ENCODE measurements at regions not wholly inside any gene's neighbourhood (a gene's known extent, or its start where the extent isn't known, plus 50 kb on each side); places are given as distances from the start of the nearest gene placed in this dataset.
"Not testable (repeated sequence)": the region's sequence is repeated elsewhere in the genome, so short reads cannot be mapped to it uniquely, and the experiment has no call there.

DNA sequence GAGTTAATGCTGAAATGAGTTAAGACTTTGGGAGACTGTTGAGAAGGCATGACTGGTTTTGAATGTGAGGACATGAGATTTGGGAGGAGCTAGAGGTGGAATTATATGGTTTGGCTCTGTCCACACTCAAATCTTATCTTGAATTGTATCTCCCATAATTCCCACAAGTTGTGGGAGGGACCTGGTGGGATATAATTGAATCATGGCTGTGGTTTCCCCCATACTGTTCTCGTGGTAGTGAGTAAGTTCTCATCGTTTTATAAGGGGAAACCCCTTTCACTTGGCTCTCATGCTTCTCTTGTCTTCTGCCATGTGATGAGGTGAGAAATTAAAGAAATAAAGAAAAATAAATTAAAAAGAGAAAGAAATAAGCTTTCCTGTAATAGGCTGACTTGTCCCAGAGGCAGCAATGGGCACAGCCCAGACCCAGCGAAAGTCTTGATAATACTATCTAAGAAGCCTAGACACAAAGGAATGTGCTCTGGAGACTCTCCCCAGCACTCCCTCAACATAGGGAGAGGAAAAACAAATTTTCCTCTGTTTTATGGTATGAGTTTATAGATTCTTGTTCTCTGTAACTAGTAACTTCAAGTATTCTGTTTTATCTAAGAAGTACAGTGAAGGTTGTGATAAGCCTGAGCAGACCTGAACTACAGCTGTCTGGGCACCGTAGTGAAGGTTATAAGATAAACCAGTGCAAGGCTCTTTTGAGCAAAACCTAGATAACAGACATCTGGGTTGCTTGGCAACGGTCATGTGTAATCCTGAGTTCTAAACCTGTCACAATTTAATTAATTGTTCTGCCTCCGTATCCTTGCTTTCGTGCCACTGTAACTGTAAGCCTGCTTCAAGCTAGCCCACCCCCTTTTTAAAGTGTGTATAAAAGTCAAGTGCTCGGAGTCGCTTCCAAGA lies 88.9 kb upstream of the ECI2 start:
- DNase-seq, result no peak

DNA sequence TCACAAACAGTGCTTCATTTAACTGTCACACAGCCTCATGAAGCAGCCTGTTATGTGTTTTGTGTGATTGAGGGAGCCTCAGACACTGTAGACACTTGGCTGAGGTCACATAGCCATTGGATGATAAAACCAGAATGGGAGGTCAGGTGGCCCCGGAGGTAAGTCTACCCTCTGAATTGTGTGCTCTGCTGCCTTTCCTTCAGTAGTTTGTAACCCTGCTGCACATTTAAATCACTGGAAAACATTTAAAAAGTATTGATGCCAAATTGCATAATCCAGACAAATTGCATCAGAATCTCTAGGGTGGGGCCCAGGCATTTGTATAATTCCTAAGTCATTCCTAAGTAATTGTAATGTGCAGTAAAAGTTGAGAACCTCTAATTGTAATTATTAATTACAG lies 85.2 kb upstream of the ECI2 start:
- DNase-seq, result no peak

DNA sequence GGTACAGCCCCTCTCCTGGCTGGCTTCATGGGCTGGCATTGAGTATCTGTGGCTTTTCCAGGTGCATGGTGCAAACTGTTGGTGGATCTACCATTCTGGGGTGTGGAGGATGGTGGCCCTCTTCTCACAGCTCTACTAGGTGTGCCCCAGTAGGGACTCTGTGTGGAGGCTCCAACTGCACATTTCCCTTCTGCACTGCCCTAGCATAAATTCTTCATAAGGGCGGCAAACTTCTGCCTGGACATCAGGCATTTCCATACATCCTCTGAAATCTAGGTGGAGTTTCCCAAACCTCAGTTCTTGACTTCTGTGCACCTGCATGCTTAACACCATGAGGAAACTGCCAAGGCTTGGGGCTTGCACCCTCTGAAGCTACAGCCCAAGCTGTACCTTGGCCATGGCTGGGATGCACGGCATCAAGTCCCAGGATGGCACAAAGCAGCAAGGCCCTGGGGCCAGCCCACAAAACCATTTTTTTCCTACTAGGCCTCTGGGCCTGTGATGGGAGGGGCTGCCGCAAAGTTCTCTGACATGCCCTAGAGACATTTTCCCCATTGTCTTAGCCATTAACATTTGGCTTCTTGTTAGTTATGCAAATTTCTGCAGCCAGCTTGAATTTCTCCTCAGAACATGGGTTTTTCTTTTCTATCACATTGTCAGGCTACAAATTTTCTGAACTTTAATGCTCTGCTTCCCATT lies 83.4 kb upstream of the ECI2 start:
- not testable (repeated sequence) for DNase-seq

DNA sequence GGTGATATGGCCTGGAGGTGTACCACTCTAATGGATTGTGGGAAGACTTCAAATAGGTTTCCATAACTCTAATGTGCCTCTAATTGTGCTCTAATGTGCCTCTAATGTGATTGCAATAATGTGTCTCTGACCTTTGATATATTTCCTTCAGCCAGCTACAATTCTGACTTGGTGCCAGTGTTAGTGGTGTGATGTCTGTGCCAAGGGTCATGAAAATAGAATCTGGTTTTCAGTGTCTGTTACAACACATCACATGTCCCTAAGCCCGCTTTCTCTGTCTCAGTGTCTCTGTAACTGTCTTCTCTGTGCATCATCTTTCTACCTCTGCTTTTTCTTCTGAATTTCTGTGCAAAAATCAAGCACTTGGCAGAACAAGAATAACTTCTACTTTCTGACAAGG lies 77.2 kb upstream of the ECI2 start:
- no peak for DNase-seq

DNA sequence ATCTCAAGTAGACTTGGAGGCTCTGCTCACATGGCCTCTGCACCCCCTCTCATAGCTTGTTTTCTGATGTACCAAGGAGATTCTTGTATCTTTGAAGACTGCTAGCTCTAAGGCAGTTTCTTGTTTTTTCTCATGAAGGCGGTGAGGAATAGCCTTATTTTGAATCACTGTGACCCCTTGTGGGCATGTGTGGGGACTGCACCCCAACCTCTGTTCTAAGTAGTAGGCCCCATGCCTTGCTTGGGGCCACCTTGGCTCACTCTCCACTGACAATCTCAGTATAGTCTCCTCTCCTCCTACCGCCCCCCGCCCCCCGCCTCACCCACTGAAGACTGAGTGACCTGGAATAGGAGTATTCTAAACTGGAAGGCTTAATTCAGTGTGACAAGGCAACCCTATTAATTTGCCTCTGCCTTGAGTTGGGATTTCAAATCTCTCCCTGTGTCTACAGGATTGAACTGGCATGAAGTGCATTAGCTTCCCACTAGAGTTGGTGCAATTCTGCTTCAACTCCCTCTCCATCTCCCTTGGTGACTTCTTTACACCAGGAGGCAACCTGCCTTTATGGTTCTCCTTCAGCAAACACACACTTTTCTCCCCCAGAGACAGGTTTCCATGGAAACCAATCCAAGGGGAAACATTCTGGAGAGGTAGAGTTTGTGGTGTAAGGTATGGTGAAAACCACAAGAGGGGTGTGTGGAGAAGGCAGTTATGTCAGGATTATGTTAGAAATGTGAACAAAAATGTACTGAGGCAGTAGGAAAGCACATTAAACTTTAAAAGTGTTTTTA lies 75.4 kb upstream of the ECI2 start:
- peak; percentile 26 for DNase-seq

DNA sequence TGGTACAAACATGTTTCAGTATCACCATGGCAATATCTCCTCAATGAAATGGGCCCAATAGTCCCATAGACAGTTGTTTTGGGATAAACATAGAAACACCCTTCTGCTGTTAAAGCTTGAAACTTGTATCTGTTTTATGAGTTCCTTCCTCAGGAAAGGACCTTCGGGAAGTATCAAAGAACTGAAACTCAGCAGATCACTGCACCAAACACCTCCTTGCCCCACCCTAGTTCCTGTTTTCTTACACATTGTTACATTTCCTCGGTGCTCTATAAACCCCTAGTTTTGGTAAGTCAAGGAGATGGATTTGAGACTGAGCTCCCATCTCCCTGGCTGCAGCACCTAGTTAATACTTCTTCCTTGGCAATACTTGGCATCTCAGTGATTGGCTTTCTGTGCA lies 73.8 kb upstream of the ECI2 start:
- DNase-seq, result no peak

DNA sequence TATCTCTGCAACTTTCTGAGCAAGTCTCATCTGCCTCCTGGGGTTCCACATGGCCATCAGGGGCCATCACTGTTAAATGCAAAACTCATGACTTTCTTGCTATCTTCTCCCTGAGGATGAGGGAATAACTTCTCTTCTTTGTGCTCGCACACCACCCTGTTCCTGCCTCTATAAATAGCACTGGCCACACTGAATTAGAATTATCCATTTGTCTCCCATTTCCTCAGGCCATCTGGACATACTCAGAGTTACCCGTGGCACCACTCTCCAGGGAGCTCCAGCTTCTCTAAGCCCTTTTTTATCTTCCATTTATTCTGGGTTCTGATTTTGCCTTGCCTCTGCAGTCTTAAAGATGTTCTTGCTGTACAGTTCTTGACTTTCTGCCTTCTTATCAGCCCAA lies 72.8 kb upstream of the ECI2 start:
- DNase-seq, result no peak

DNA sequence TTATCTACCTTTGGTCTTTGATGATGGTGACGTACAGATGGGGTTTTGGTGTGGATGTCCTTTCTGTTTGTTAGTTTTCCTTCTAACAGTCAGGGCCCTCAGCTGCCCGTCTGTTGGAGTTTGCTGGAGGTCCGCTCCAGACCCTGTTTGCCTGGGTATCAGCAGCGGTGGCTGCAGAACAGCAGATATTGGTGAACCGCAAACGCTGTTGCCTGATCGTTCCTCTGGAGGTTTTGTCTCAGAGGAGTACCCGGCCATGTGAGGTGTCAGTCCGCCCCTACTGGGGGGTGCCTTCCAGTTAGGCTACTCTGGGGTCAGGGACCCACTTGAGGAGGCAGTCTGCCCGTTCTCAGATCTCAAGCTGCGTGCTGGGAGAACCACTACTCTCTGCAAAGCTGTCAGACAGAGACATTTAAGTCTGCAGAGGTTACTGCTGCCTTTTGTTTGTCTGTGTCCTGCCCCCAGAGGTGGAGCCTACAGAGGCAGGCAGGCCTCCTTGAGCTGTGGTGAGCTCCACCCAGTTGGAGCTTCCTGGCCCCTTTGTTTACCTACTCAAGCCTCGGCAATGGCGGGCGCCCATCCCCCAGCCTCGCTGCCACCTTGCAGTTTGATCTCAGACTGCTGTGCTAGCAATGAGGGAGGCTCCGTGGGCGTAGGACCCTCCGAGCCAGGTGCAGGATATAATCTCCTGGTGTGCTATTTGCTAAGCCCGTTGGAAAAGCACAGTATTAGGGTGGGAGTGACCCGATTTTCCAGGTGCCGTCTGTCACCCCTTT lies 68.5 kb upstream of the ECI2 start:
- not testable (repeated sequence) for DNase-seq

DNA sequence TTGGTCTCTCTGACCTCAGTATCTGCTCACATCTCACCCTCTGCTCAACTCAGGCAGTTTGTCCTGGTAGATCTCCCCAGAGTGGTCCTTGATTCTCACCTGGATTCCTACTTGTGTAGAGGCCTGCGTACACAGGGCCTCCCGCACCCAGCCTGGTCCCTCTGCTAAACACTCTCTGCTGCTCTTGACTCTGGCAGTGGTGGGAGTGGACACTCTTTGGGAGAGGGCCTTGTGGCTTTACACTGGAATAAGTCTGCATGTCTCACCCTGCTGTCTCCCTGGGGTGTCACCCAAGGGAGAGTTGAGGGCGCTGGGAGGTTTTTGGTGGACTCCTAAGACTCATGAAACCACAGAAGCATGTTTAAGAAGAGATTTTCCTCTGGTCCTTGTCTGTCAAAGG lies 57.3 kb upstream of the ECI2 start:
- no peak for DNase-seq

DNA sequence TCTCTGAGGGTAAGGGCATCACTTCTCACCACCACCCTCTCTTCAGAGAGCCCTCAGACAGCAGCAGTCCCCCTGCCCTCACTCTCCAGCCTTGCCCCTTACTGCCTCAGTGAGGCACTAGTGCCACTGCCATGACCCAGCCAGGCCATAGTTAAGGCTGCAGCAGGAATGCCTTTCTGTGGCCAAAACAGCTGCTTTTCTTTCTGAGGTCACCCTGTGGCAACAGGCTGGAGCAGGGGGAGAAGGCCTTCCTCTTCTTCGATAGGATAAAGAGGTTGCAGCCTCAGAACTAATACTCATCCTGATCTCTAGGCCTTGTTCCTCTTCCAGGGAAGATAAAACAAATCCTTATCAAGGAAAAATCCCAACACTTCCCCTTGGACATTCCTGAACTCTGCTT lies 56.8 kb upstream of the ECI2 start:
- no peak for DNase-seq

DNA sequence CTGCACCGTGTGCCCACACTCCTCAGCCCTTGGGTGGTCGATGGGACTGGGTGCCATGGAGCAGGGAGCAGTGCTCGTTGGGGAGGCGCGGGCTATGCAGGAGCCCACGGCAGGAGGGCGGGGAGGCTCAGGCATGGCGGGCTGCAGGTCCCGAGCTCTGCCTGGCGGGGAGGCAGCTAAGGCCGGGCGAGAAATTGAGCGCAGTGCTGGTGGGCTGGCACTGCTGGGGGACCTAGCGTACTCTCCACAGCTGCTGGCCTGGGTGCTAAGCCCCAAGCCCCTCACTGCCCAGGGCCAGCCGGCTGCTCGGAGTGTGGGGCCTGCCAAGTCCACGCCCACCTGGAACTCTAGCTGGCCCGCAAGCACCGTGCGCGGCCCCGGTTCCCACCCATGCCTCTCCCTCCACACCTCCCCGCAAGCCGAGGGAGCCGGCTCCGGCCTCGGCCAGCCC lies 55.9 kb upstream of the ECI2 start:
- DNase-seq, result no peak

DNA sequence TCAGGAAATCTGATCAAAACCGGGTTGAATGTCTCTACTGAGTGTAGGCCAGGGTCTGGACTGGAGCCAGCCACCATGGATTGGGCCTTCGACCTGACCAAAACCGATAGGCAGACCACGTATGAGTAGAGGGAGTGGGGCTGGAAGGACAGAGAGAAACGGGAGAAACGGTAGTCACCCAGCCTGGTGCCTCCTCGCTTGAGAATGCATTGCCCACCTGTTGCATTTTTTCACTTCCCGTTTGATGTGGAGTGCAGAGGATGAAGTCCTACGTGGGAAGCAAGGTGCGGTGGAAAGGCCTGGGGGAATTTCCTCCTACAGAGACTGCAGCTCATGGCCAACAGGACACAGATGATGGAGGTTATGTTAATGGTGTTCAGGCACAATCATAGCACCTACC lies 53.9 kb upstream of the ECI2 start:
- no peak for DNase-seq

DNA sequence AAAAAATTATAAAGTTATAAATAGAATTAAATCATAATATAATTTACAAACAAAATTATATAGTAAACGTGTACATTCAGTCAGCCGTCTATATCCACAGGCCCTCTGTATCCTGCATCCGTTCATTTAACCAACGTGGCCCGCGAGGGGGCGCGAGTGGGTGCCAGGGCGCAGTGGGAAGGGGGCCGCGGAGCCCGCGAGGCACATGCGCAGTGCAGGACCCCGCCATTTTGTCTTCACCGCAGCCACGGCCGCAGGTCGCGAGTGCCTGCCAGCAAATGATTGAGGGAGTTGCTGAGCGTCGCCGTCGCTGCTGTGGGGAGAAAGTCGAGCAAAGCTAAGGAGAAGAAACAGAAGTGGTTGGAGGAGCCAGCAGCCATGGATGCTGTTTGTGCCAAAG lies 53.4 kb upstream of the ECI2 start:
- DNase-seq, result peak; percentile 55

DNA sequence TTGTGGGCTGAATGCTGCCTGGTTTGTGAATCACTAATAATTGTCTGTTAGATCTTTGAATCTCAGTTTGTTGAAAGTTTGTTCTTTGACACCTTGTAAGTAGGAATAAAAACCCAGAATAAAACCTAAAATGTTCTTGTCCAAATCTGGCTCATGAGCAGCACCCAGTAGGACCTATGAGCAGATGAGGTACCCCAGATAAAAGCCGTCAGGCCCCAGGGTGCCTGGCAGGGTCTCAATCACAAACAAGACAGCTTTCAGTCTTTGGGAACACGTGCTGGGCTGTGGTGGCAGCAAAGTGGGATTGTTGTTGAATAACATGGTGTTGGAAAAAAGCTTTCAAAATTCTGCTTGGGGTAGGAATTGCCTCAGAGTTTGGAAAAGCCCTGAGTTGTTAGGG lies 52.1 kb upstream of the ECI2 start:
- DNase-seq, result no peak

DNA sequence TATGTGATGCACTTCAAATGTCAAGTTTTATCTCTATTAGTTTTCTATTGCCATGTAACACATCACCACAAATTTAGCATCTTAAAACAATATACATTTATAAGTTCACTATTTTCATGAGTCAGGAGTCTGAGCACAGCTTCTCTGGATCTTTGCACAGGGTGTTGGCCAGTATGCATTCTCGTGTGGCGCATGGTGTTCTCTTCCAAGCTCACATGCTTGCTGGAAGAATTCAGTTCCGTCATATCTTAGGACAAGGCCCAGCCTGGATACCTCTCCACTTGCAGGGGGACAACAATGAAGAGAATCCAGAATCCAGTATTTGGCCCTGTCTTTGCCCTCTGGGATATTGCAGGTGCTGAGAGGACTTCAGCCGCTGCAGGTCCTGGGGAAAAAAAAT lies 51.0 kb upstream of the ECI2 start:
- no peak for DNase-seq

DNA sequence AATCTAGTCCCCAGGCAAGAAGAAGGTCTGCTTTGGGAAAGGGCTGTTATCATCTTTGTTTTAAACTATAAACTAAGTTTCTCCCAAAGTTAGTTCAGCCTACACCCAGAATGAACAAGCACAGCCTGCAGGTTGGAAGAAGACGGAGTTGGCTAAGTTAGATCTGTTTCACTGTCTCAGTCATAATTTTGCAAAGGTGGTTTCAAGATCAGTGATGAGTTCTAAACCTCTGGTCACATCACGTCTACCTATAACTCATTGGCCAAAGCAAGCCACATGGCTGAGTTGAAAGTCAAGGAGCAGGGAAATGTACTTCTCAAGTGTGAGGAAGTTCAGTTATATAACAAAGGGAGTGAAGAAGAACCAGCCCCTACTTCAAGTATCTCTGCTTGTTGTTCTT lies 50.5 kb upstream of the ECI2 start:
- no peak for DNase-seq

DNA sequence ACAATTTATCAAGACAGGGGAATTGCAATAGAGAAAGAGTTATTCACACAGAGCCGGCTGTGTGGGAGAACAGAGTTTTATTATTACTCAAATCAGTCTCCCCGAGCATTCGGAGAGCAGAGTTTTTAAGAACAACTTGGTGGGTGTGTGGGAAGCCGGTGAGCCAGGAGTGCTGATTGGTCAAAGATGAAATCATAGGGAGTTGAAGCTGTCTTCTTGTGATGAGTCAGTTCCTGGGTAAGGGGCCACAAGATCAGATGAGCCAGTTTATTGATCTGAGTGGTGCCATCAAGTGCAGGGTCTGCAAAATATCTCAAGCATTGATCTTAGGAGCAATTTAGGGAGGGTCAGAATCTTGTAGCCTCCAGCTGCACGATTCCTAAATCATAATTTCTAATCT lies 50.0 kb upstream of the ECI2 start:
- no peak for DNase-seq

Data from NCI-H146 (cell line).